NOMO-1 treated with dmso at 0.1 percent for 144 hours (cell line): ENCODE measurements at regions not wholly inside any gene's neighbourhood (a gene's known extent, or its start where the extent isn't known, plus 50 kb on each side); places are given as distances from the start of the nearest gene placed in this dataset.
"Not testable (repeated sequence)": the region's sequence is repeated elsewhere in the genome, so short reads cannot be mapped to it uniquely, and the experiment has no call there.

Experiments
- DNase-seq: peaks from one replicate; lab custom pipeline; 2025; ENCODE audit not compliant: unreplicated experiment; lab: John Stamatoyannopoulos, UW

DNA sequence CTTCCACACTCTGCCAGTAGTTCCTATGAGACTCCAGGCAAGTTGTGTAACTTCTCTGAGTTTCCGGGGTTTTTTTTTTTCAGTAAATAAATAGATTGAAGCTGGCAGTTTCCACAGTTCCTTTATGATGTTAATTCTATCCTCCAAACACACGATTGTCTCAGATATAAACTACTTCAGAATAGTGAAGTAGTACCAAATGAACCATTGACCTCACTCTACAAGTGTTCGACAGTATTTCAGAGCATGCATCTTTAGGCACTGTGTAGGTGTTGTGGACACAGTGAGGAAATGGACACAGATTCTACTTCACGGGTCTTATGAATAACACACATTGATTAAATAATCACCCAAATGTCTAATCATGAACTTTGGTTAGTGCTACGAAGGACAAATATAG is 136.1 kb upstream of the IGSF10 start:
- no peak for DNase-seq

DNA sequence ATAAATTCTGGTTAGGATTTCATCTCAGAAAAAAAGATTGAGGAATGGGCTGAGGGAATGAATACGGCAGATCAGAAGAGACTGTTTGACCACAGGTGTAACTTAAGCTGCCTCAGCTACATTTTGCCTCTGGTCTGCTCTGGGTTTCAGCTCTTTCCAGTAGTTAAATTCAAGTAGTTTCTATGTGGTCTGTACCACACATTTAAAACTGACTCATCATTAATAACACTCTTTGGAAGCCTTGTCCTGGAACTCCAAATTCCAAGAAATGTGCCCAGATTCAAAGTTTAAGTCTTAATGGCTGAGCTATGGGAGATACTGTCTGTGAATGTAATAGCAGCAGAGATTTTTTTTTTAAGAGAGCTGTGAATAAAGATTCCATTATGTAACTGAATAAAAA is 133.1 kb upstream of the IGSF10 start:
- no peak for DNase-seq

DNA sequence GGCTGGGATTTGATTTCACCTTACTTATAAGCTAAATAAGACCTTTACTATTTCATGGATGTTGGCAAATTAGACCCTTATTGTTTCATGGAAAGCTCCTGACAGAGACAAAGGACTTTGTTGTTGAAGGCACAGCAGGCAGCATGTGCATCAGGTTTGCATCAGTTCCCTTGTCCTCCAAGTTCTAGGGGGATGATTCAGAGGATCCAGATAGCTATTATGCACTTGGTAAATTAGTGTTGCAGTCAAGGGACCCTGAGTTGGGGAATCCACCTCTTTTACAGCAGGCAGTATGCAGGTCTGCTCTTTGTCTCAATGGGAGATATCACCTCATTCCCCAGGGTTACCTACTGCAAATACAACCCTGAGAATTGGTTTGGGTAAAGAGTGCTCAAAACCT is 131.4 kb upstream of the IGSF10 start:
- no peak for DNase-seq

DNA sequence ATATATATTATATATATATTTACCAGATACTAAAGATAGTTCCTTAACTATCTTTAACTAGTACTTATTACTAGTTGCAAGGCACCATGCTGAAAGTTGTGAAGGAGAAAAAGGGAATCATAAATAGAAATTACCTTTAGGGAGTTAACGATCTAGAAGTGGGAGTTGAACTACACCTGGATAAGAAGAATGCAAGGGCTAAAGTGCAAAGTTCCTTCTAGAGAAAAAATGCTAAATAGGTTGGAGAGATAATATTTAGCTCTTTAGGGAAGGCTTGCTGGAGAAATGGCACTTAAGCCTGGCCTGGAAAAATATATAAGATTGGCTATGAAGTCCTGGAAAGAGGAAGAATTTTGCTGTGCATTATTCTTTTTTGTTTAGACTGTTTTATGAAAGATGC is 130.6 kb upstream of the IGSF10 start:
- DNase-seq: no peak

DNA sequence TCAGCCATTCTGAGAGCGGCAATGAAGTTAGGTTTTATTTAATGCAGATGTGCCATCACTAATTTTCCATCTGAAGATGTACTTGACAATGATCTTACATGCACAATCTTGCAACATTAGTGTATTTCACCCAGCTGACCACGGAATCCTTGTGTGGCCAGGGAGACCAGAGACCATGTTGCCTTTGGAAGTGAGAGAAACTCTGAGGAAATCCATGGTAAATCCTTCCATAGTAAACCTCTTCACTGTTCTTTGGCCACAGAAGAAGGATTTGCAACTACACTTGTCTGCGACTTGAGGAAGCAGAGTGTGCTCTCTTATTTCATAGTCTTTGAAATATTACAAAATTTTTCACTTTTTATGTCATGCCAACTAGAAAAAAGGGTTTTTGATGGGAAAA is 128.4 kb upstream of the IGSF10 start:
- DNase-seq: no peak

DNA sequence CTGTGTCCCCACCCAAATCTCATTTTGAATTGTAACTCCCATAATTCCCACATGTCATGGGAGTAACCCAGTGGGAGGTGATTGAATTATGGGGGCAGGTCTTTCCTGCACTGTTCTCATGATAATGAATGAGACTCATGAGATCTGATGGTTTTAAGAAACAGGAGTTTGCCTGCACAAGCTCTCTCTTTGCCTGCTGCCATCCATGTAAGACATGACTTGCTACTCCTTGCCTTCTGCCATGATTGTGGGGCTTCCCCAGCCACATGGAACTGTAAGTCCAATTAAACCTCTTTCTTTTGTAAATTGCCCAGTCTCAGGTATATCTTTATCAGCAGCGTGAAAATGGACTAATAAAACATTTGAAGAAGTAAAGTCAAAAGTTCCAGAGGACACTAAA is 126.8 kb upstream of the IGSF10 start:
- not testable (repeated sequence) for DNase-seq

DNA sequence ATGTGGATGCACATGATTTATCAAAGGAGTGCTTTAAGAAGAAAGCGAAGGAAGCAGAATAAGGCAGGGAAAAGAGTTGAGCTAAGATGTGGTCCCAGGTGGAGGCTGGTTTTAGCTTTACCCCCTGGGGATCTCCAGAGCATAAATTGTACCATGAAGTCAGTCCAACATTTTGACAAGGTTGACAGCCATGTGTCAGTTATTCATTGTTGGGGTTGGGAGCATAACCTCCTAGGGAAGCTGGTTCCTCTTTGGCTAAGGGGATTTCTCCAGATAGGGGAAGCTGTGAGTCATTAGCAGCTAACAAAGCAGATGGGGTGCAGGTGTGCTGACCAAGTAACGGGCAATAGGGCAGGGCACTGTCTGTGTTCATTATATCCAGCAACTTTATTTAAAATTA is 123.7 kb upstream of the IGSF10 start:
- DNase-seq: no peak

DNA sequence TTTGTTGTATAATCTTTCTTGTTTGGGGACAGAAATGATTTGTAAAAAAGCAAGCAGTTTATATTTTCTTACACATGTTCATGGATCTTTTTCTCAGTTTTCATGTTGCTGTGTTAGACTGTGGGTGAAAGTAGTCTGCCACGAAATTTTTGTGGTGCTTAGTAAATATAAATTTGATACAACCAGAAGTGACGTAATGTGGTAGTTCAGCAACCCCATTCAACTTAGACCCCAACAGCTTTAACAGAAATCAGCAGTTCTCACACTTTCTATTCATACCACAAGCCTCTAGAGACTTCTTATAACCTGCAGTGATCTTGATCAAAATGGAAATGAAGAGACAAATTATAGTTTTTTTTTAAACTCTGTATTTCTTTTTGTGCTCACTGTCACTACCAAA is 120.2 kb upstream of the IGSF10 start:
- DNase-seq: no peak

DNA sequence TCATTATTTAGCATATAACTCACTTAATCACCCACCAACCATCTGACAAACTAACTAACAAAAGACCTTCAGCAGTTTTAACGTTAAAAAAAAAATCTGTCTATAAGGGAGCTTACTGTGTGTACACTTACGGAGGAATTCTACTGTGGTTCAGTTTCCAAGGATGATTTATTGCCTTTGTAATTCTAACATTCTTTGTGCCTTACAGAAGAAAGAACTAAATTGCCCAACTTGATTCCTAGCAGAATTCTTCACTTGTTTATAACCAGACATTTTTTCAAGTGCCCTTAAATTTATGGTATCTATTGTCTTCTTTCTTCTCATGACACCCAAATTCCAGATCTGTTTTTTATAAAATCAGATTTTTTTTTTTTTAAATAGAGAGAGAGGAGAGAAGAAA is 119.7 kb upstream of the IGSF10 start:
- DNase-seq: no peak

DNA sequence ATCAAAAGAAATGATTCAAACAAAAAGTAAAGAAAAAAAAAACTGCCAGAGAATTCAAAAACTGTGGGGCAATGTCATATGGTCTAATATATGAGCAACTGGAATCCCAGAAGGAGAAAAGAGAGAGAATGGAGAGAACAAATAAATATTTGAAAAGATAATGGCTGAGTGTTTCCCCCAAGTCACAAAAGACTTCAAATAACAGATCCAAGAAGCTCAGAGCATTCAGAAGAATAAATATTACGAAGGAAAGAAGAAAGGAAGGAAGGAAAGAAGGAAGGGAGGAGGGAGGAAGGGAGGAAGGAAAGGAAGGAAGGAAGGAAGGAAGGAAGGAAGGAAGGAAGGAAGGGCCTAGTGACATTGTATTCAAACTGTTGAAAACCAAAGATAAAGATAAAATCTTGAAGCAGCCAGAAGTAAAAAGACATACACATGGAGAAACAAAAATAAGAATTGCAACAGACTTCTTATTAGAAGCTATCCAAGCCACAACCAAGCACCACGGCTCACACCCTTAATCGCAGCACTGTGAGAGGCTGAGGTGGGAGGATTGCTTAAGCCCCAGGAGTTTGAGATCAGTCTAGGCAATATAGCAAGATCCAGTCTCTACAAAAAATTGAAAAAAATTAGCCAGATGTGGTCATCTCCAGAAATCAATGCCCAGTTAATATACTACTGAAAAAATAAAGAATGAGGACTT is 118.9 kb upstream of the IGSF10 start:
- DNase-seq: peak; percentile 48

DNA sequence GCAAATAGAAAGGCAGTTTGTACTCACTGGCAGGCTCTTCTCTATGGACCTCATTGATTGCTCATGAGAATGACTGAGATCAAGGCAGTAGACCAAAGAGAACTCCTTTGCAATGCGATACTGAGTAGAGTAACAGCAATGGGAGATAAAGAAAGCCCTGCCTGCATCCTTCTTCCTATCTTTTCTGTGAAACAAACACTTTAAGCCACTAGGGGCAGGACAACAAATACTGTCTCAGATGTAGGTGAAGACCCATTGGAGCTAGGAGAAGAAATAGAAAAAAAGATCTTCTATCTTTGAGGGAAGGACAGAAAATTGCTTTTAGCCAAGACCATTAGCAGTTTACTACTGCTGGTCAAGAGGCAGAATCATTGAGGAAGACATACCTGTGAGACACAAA is 117.6 kb upstream of the IGSF10 start:
- DNase-seq: no peak

DNA sequence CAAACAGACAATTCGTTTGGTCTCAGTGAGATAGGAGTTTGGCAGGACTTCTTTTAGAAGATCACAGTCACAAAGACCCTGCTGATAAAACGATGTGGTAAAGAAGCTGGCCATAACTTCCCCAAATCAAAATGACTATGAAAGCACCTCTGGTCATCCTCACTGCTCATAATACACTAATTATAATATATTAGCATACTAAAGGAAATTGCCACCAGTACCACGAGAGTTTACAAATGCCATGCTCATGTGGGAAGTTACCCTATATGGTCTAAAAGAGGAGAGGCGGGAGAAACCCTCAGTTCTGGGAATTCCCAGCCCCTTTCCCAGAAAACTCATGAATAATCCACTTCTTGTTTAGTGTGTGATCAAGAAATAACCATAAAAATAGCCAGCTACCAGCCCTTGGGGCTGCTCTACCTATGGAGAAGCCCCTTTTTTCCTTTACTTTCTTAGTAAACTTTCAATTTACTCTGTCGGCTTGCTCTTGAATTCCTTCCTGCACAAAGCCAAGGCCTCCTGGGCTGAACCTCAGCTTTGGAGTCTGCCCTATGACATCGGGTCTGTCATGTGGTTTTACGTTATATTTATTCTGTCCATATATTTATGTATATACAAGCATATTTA is 115.8 kb upstream of the IGSF10 start:
- no peak for DNase-seq

DNA sequence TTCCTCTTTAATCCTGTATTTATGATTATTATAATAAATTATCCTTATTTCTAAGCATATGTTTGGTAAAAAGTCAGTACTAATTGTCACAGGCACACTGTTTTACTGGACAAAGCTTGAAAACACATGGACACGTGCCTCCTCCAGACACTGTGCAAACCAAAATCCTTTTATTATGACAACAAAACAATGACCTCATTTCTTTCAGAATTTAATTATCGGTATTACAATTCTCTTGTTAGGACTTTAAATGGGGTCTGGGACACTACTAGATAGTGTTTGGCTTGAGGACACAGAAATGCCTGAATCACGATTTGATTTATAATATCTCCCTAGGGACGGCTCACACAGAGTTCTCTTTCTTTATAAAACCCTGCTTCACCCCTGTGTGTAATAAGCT is 107.3 kb upstream of the IGSF10 start:
- no peak for DNase-seq

DNA sequence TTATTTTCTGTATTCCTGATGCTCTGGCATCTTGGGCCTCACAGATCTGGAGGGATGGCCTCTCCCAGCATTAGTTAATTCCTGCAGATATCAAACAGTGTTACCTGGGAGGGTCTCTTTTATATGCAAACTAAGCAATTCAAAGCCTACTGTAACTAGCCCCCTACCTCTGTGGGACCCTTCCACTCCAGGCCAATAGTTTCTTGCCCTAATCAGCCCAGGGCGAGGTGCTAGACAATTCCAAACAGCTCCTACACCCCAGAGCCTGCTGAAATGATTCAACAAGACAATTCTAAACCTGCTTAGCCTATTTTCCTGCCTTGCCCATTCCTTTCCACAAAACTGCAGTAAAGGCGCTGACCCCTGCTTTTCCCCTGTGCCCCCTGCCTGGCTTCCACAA is 106.6 kb upstream of the IGSF10 start:
- DNase-seq: no peak

DNA sequence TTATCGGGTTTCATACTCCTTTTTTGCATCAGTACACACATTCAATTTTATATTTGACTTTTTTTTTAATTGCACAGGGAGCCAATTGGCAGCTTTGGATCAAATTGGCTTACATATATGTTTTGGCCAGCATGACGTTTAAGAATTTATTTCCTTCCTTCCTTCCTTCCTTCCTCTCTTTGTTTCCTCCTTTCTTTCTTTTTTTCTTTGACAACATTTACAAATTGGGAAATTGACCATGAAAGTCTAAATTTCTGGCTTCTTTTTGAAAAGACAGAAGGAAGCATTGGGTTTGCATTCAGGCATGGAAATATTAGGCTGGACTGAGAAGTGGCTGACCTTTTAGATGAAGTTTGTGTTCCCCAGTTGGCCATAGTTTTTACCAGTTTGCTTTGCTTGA is 103.4 kb upstream of the IGSF10 start:
- no peak for DNase-seq

DNA sequence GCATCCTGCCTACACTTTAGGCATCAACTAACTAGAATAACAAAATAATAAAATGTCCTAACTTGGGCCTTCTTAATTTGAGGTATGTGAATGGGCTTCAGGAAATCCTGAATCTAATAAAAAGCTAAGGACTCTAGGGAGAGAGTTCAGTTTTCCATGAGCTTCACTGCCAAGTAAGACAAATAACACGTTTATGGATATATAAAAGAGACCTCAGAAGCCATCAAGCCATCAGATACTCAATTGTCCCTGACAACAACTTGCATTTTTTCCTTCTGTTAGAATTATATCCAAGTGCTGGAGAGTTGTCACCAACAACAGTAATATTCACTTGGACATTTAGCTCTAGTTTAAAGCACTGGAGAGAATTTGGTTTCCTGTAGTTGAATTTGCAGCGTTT is 102.4 kb upstream of the IGSF10 start:
- DNase-seq: no peak

DNA sequence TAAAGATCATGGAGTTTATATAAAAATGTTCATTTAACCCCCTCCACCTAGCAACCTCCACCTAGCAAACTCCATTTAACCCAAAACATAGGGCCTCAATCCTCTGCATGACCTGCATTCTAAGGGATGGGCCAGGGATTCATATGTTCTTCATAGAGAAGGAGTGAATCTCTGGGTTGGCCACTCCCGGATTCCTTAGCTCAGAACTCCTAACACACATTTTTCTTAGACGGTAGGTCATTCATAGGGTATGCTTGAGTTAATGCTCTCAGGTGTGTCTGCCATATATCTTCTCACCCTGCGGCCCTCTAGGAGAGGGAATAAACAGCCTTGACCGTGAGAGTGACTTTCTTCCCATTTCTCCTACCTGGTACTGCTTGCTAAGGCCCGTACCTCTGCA is 102.0 kb upstream of the IGSF10 start:
- DNase-seq: no peak

DNA sequence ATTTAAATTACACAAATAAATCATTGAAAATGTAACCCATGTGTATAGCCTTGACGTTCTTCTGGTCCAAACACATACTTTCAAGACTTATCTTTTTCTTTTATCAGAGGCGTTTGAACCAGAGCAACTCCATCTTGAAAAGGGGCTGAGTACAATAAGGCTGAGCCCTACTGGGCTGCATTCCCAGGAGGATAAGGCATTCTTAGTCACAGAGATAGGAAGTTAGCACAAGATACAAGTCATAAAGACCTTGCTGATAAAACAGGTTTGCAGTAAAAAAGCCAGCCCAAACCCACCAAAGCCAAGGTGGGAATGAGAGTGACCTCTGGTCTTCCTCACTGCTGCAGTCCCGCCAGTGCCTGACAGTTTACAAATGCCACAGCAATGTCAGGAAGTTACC is 101.0 kb upstream of the IGSF10 start:
- DNase-seq: no peak

DNA sequence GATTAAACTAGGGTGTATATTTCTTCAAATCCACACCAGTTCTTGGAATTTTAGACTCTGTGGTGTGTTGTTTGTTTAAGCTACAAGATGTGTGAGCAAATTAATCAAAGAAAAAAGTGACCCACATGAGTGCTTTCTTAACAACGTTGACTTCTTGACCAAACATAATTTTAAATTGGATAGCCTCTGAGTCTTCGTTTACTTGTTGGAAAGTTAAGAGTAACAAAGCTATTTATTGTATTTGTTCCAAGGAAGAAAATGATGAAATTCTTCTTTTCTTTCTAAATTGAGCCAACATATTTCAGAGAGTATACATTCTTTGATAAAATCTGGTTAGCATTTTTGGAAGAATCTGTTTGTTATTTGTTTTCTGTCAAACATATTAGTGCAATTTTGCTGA is 99.9 kb upstream of the IGSF10 start:
- no peak for DNase-seq

DNA sequence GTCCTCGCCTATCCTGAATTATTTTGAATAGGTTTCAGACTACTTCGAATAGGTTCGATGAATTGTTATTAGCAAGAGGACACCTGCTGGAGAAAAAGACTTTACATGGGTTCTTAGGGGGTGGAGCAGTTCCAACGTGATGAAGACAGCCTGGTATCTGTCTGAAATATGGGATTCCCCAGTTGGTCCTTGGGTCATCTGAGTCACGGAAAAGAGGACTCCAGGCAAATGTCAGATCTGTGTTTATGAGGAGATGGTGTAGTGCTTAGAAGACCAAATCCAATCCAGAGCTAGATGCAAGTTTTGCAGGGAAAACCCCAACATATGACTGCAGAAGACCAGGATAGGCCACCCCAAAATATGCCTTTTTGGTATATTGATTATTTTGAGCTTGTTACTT is 98.9 kb upstream of the IGSF10 start:
- no peak for DNase-seq

DNA sequence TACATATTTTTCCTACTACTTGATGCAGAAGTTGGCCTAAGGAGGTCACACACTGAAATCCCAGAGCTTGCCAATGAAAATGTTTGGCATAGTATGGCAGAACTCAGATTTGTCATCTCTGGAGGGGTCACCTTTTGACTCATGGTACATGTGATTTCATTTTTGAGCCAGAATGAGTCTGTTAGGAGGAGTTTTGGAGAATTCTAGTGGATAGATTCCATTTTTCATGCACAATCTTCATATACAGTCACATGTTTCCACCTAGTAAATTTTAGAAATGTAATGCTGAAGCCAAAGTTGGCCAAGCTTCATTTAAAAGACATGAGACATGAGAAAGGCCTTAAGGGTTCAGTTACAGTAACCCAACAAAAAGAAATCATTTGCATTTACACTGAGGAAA is 97.8 kb upstream of the IGSF10 start:
- no peak for DNase-seq

DNA sequence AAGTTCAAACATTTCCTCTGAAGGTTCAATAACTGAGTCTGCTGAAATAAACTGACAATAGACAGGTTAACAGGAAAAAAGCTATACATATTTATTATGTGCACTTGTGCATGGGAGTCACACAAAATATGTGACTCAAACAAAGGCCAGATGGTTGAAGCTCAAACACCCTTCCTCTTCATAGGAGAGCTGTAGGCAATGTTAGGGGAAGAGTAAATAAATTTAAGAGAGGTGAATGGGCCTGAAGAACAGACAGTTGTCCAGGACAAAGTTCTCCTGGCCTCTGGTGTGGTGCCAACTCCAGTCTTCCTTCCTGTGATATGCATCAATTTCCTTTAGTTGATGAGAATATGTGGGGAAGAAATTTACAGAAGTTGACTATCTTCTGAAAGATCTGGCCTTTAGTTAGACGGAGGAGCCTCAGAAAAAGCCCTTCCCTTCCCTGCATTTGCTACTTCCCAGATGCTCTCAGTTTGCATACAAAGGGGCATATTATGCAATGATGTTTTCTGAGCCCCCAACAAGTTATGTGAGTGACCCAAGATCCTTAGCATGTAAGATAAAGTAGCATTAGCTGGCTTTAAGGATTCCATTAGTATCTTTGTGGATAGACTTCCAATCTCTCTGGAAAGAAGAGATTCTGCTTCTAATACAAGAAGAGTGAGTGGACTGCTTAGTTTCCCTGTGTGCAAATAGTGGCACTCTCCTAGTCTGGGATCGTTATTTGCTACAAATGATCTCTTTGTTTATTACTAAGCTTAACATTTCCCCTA is 96.4 kb upstream of the IGSF10 start:
- no peak for DNase-seq
